GM19023 (cell line): ENCODE measurements at regions not wholly inside any gene's neighbourhood (a gene's known extent, or its start where the extent isn't known, plus 50 kb on each side); places are given as distances from the start of the nearest gene placed in this dataset.

Experiments
- ATAC-seq: cut with Tn5 transposase; IDR thresholded peaks from one replicate; pipeline ENCODE4 v1.9.1; 2021; ENCODE audit warnings: mild to moderate bottlenecking, moderate library complexity; ENCODE audit not compliant: unreplicated experiment

DNA sequence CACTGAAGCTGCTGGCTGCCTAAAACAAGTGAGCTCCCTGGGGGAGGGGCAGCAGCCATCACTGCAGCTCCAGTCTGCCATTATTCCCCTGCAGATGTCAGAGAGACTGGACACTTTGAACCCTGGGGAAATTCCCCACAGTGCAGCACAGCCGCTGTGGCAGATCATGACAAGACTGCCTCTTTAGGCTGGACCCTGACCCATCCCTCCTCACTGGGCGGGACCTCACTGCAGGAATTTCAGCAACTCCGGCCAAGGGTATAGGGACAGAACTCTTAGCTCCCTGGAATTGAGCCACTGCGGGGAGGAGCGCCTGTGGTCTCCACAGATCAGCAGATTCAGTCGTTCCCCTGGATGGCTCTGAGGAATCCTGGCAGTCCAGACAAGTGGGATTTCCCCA is 964.6 kb downstream of the BRINP3 start:
- no peak for ATAC-seq

DNA sequence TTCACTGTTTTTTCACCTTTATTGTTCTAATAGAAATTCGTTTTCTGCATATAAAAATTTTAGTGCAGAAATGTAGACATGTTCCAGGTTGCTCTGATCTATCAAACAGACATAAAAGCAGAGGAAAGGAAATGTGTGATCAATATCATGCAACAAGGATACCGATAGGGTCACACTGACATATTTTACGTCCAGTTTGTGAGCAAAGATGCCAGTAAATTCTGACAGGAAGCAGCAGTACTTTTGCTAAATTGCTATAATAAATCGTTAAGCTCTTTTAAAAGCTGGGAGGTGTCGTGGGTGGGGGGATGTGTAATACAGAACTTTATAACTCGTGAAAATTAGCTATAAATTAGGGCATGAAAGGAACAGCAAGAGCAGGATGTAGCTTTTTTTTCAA is 955.2 kb downstream of the BRINP3 start:
- ATAC-seq, result no peak

DNA sequence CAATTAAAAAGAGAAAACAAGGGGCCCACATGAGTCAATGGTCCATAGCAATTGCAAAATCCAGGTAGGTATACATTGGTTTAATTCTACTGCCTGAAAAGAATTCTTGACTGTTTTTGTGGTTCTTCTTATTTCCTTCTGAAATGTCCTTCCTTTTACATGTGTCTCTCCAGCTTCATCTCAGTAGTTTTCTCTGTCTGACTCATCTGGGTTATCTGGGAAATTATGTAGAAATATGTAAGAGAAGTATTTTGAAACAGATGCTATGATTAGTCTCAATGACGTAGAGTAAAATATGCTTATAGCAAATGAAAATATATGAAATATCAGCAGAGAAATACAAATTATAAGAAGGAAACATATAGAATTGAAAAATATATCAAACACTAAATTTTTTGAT is 953.2 kb downstream of the BRINP3 start:
- ATAC-seq, result no peak

DNA sequence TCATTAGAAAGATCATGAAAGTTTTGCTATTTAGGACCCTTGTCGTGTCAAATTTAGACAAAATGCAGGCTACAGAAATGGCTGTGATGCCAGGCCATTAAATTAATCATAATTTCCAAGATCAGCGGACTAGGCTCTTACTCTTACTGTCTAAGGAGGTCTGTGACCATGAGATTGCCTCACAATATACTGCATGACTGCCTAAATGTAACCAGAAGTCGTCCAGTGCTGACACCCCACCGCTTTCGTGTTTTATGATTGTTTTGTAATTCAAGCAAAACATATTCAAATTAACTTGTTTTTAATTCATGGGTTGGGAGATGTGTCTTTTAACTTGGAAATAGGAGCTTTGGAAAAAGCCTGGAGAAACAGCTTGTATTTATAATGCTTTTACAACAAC is 947.5 kb downstream of the BRINP3 start:
- no peak for ATAC-seq

DNA sequence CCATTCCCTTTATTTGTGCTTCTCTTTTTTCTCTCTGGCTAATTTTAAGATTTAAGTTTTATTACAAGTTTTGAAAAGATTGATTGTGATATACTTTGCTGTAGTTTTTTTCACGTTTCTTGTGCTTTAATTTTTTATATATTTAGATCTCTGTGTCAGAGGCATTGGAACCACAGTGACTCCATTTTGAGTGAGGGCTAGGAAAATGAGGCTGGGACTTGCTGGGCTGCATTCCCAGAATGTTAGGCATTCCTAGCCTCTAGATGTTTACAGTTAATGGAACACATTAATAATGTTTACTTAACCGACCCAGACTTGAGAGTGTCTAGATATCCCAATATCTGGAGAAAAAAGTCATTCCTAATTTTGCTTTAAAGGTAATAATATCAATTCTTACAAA is 939.4 kb downstream of the BRINP3 start:
- no peak for ATAC-seq

DNA sequence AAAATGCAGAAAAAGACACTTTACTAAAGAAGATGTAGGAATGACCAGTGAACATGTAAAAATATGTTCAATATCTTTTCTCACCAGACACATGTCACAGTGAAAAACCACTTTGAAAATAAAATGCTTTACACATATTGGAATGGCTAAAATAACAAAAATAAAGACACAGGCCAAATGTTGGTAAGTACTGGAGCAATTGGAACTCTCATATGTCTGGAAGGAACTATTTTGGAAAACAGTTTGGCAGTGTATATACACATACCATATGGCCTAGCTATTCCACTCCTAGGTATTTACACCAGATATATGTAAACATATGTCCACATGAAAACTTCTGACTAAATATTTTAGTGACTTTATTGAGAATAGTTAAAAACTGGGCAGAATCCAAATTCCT is 927.2 kb downstream of the BRINP3 start:
- ATAC-seq, result no peak

DNA sequence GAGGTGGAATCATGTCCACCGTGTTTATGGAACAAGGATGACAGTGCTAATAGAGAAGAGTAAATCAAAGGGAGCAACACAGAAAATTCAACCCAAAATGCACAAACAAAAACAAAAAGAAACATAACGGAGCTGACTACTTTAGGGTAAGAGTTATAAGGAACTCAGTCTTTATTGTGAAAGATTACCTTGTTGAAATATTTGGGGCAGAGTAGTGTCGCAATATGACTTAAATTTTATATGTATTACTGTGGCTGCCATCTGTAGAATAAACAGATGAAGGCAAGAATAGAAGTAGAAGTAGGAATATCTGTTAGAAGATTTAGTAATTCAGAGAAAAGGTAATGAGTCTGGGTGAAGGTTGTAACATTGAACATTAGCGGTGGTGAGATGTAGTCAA is 913.9 kb downstream of the BRINP3 start:
- ATAC-seq, result no peak

DNA sequence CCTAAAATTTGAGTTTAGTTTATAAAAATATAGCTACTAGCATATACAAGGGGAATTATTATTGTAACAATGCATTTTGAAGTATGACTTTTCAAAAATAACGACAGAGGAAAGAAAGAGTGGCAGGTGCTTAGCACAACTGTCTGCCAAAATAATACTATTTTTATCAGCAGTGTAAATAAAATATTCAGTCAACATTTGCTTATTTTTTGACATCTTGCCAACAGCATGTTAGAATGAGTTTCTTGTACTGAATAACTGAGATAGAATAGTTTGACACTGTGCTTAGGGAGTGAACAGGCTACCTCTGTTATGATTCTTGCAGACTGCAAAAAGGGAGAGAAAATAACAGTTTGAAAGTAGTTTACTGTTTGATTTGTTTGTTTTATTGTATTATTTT is 909.8 kb downstream of the BRINP3 start:
- ATAC-seq, result no peak

DNA sequence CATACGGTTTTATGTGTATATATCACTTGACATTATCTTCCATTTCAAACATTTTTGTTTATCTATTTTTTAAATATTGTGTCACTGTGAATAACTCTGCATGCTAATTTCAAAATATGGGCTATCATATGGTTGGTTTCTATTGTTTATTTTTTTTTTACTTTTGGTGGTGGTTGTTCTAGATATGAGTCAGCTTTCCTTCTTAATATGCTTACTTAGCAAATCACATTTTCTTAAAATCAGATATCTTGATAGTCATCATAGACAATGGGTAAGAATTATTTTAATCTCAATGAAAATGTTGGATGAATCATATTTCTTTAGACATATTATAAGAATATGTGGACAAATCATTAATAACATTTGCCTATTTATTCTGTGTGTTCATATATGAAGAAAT is 881.5 kb downstream of the BRINP3 start:
- no peak for ATAC-seq

DNA sequence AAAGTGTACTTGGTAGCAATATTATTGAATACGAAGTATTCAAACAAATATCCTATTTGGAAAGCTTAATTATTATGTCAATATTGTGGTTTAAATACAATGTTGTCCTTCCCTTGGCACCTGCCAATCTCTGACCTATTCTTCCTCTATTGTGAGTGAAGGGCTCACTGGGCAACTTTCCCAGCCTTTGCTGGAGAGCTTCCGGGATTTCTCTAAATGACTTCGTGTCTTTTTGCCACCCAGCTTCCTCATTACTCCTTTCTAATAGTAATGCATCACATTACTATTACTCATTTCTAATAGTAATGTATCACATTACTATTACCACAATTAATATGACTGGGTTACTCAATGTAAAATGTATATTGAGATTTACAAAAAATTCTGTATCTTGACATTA is 880.6 kb downstream of the BRINP3 start:
- no peak for ATAC-seq

DNA sequence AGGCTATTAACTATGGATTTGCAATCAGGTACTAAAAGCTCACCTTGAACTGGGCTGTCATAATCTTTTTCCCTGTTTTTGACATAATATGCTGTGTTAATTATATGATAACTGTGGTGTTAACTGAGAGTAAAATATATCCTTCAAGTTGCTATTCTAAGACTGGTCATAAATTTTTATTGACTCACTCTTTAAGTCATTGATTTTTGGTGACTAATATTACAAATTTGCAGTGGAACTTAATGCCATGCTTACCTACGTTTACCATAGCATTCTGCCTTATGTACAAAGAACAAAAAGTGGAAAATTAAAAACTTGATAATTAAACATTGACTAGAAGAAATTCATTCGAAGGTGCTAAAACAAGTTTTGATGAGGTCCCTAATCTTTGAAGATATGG is 872.4 kb downstream of the BRINP3 start:
- no peak for ATAC-seq

DNA sequence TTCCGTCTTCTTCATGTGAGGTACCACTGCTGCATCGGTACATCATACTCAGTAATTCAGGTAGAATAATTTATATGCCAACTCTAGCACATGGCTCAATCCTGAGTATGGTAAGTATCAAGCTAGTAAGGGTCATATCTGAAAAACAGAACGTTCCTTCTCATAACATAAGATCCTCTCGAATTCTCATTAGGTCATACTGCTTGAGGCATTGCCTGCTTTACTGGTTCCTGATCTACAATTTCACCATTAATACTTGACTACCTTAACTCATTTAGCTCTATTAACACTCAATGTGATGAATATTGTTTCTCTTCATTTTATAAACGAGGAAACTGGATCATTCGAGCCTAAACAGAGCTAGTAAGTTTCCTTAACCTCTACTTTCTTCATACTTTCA is 871.6 kb downstream of the BRINP3 start:
- ATAC-seq, result no peak

DNA sequence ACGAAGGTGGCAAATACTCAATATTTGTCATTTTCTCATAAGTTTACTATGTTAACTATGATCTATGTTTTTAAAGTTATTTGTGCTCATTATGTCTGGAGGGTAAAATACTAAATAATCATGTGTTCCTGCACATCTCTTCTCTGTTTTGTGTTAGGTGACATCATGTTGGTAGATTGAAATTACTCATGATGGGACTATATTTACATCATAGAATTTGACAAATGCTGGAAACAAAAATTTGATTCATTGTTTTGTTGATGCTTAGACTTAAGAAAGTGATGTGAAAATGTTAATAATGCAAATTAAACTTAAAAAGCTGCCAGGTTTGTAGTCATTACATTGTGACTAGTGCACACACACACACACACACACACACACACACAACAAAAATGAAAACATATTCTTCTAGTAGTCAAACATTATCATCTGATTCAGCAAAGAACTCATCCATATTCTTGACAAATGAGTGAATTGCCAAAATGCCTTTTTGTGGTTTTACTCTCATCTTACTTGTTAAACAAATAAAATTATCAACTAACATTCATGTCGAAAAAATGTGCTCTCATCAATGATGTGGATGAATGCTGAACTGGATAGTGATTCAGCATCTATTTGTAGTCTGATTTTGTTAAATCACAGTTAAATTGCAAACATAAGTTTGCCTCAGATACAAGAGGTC is 870.7 kb downstream of the BRINP3 start:
- no peak for ATAC-seq

DNA sequence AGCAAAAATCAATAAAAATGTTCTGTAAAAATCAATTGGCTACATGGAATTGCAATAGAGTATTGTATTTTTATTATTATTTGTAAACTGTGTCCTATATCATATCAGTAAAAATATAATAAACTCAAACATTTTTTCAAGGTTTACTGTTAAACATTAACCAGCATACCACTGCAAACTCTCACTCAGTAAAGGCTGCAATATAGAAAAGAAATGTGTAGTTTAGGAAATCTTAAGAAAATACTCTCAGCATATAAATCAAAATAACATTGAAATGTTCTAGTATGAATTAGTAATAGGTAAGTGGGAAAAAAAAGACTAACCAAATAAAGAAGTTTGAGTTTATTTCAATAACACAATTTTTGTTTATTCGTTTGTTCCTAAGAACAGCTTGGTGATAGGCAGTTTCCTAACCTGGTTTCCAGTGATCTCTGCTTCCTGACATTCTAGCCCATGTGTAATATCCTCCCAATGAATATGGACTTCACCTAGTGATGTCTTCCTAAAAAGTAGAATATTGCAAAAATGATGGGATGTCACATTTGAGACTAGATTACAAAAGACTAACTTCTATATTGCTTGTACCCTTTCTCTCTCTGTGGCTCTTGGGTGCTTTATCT is 870.1 kb downstream of the BRINP3 start:
- ATAC-seq, result no peak

DNA sequence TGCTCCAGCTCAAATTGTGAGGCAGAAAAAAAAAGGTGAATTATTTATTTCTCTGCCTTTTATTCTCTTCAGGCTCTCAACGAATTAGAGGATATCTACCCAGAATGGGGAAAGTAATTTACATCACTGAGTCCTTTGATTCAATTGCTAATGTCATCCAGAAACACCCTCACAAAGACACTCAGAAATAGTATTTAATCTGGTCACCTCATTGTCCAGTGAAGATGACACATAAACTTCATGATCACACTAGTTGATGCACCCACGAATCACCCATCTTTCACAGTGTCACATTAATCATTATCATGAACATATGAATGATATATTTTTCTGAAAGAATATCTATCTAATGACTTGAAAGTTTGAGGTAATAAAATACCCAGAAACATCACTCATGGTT is 868.5 kb downstream of the BRINP3 start:
- ATAC-seq, result no peak

DNA sequence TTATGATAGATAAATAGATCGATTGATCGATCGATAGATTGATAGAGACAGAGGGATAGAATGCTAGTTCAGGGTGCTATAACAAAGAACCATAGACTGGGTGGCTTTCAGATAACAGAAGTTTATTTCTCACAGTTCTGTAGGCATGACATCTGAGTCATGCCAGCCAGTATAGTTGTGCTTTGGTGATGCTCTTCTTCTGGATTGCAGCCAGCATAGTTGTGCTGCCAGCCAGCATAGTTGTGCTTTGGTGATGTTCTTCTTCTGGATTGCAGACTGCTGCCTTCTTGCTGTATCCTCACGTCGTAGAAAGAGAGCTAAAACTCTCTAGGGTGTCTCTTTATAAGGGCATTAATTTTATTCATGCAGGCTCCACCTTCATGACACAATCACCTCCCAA is 860.8 kb downstream of the BRINP3 start:
- no peak for ATAC-seq

DNA sequence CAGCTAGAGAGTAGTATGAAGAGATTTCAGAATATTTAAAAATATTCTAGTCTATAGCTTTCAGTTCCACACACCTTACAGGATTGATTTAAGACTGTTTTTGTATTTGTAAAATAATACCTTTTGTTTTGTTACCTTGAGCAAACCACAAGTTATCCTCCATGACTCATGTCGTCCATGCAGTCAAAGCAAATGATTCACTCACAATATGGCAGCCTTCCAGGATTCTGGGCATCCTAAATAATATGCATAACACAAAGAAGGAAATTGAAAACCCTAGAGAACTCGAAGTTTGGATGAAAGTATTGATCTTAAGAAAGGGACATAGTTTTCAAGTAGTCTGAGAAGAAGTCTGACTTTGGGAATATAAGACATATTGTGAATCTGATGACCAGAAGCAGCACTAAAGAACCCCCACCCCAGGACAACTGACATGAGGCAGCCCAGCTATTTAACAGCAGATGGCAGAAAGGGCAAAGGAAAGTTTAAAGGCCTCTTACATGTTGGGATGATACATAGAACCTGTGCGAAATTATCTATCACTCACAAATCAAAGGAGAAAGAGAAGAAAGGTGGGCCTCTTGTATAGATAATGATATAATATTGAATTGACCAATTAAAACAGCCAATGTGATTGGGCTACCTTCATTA is 857.9 kb downstream of the BRINP3 start:
- ATAC-seq, result no peak

DNA sequence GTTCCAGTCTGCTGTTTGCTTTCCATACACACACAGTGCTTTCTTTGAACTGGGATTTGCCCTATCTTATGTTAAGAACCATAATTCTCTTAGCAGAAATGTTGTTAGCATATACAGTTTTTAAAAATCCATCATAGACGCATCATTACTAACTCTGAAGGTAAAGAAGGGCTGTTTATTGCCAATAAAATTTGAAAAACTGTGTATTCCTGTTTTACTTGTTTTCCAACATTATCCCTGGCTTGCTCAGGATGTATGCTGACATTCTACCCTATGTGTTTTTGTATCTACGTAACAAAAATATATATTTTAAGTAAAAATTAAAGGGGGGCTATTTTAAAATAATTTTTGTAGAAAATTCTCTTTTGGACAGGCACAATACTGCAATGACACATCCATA is 857.2 kb downstream of the BRINP3 start:
- no peak for ATAC-seq

DNA sequence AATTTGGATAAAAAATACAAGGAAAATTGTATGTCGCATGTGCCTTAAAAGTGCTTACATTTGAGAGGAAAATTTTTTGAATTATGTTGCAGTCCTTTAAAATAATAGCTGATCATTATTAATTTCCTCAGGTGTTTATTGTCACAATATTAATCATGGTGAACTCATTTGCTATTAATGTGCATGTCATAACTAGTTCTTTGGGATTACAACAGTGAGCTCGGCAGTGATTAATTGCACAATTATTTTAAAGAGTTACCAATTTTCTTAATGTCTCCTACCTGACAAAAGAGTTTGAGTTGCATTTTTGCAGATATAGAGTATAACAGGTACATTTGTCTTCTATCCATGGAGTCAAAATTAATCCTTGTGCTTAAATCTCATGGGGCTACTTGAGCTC is 854.3 kb downstream of the BRINP3 start:
- ATAC-seq, result no peak

DNA sequence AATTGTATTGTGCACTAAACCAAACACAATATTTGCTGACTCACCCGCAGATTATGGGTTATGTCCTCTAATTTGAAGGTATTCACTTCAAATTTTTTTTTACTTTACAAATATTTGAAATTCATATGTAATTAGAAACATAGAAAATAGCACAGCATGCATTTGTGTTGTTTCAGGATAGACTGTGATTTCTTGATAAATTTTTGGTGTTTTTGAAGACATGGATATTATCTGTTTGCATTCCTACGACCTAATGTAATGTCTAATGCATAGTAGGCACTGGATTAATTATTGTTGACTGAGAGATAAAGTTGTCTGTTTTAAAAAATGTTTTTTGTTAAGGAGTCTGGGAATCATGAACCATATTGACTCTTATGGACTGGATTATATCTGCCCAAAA is 850.2 kb downstream of the BRINP3 start:
- ATAC-seq, result no peak

DNA sequence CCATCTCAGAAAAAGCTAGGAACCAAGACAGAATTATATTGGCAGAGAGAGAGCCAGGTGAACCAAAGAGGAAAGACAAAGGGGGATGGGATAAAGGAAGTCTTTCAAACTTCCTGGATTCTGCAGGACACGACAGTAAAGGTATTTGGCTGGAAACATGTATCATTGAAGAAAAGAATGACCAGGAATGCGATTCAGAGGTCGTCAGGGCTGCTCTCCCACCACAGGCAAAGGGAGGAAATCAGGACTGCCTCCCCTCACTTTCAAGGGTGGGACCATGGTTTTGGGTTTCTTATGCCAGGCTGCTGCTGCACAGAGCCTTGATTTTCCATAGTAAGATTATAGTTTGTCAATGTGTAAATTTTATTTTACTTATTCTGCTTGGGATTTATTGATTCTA is 848.8 kb downstream of the BRINP3 start:
- no peak for ATAC-seq

DNA sequence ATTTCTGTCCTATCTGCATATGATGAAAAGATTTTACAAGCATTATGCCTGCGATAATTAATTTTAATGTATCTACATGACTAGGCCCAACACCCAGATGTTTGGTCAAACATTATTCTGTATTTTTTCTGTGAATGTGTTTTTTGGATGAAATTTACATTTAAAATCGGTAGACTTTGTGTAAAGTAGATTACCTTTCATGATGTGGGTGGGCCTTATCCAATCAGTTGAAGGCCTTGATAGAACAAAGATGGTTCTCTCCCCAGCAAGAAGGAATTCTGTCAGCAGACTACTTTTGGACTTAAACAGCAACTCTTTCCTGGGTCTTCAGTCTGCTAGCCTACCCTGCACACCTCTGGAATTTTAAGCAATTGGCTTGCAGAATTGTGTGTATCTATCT is 844.0 kb downstream of the BRINP3 start:
- no peak for ATAC-seq

DNA sequence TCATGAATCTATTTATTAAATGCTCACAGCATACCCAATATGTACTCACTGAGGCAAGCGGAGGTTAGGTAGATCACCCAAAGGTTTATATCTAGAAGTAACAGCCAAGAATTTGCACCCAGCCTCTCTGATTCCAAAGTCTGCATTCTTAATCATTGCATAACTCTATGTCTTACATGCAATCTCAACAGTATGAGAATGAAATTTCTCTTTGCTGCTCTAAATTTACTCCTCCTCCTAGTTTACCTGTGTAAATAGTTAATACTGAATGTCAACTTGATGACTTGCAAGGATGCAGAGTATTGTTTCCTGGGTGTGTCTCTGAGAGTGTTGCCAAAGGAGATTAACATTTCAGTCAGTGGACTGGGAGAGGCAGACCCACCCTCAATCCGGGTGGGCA is 840.6 kb downstream of the BRINP3 start:
- ATAC-seq, result no peak
